Keratinocyte (primary cell): ENCODE measurements at regions not wholly inside any gene's neighbourhood (a gene's known extent, or its start where the extent isn't known, plus 50 kb on each side); places are given as distances from the start of the nearest gene placed in this dataset.

Source experiments
- DNase-seq: peaks from one replicate; pipeline ENCODE4 v3.0.0-alpha.2; 2011; ENCODE audit warnings: low read depth, missing footprints, low spot score
- FAIRE-seq: peaks from 2 replicates; lab custom pipeline; 2011; peaks lifted over from hg19 to GRCh38; lab: Jason Lieb, UNC
- H2AFZ ChIP-seq: 2 replicates; pipeline ENCODE4 v1.6.0; 2012; ENCODE audit warnings: low read length, control low read depth, inconsistent platforms; ENCODE audit not compliant: control insufficient read depth
- H3K27ac ChIP-seq: 2 replicates; pipeline ENCODE4 v1.5.1; 2011; ENCODE audit warnings: low read length; ENCODE audit not compliant: control insufficient read depth, insufficient read depth
- H3K27me3 ChIP-seq: 3 replicates; pipeline ENCODE4 v1.6.0; 2011; ENCODE audit warnings: low read length; ENCODE audit not compliant: control insufficient read depth, insufficient read depth; ENCODE audit errors: extremely low read depth
- H3K36me3 ChIP-seq, 2 experiments: 2 replicates in 1 of 2; 3 replicates in 1 of 2; pipeline ENCODE4 v1.5.1; 2011; ENCODE audit warnings: low read length in 2 of 2, mild to moderate bottlenecking in 1 of 2; ENCODE audit not compliant: control insufficient read depth in 2 of 2, insufficient read depth in 2 of 2; ENCODE audit errors: extremely low read depth in 1 of 2
- H3K4me1 ChIP-seq: 3 replicates; pipeline ENCODE4 v1.5.1; 2011; ENCODE audit warnings: low read length; ENCODE audit not compliant: control insufficient read depth, insufficient read depth; ENCODE audit errors: extremely low read depth
- H3K4me2 ChIP-seq: 3 replicates; pipeline ENCODE4 v1.6.0; 2011; ENCODE audit warnings: low read depth, low read length; ENCODE audit not compliant: control insufficient read depth, insufficient read depth; ENCODE audit errors: extremely low read depth
- H3K4me3 ChIP-seq, 3 experiments: fragments of 200-600 bp in 1 of 3; sonication (generic) in 1 of 3; 2 replicates in 2 of 3; 3 replicates in 1 of 3; pipeline ENCODE4 v1.5.1; 2011 to 2016; ENCODE audit warnings: low read length in 3 of 3, mild to moderate bottlenecking in 3 of 3, control low read depth in 2 of 3, inconsistent platforms in 1 of 3, low read depth in 1 of 3, mixed read lengths in 1 of 3, mixed run types in 1 of 3, moderate library complexity in 1 of 3; ENCODE audit not compliant: control insufficient read depth in 2 of 3, insufficient read depth in 2 of 3; ENCODE audit errors: extremely low read depth in 1 of 3
- H3K79me2 ChIP-seq: 2 replicates; pipeline ENCODE4 v1.6.0; 2012; ENCODE audit warnings: low read length; ENCODE audit not compliant: control insufficient read depth, insufficient read depth
- H3K9ac ChIP-seq: 3 replicates; pipeline ENCODE4 v1.6.0; 2011; ENCODE audit warnings: low read length; ENCODE audit not compliant: control insufficient read depth, insufficient read depth; ENCODE audit errors: extremely low read depth
- H3K9me1 ChIP-seq: 3 replicates; pipeline ENCODE4 v1.6.0; 2011; ENCODE audit warnings: low read length; ENCODE audit not compliant: control insufficient read depth, insufficient read depth; ENCODE audit errors: extremely low read depth
- H3K9me3 ChIP-seq: 2 replicates; pipeline ENCODE4 v1.5.1; 2012; ENCODE audit warnings: low read depth, low read length; ENCODE audit not compliant: control insufficient read depth
- H4K20me1 ChIP-seq: 3 replicates; pipeline ENCODE4 v1.6.0; 2011; ENCODE audit warnings: low read length; ENCODE audit not compliant: control insufficient read depth, insufficient read depth; ENCODE audit errors: extremely low read depth
- CTCF ChIP-seq, 3 experiments: IDR thresholded peaks in 1 of 3; conservative IDR thresholded peaks in 1 of 3; optimal IDR thresholded peaks in 1 of 3; 2 replicates in 2 of 3; 3 replicates in 1 of 3; pipeline versions ENCODE3 to v1.5.1; 2011; ENCODE audit warnings: low read length in 3 of 3, mild to moderate bottlenecking in 3 of 3, moderate library complexity in 2 of 3, control low read depth in 1 of 3, inconsistent platforms in 1 of 3; ENCODE audit not compliant: insufficient read depth in 2 of 3; ENCODE audit errors: extremely low read depth in 1 of 3
- EZH2 ChIP-seq: IDR thresholded peaks from one replicate; pipeline ENCODE4 v1.6.1; 2012; ENCODE audit warnings: inconsistent platforms, mild to moderate bottlenecking, low read length, moderate library complexity
- dilution Hi-C: fragments of 300-500 bp; cut with MboI; formaldehyde crosslinking; loops from one replicate; pipeline ENCODE4 v1.7.0; 2020; ENCODE audit warnings: low sequenced_read_pairs; ENCODE audit not compliant: extremely low pct_ligation_motif_present

- no peaks in the 10 kb centered on the region for H3K27me3 ChIP-seq
- H3K4me2 ChIP-seq = no peak overlapping the region
- no peaks in the 10 kb centered on the region for H3K9me3 ChIP-seq
- H3K4me3 ChIP-seq = no peak overlapping the region
- H4K20me1 ChIP-seq = no peaks in the 10 kb centered on the region
- dilution Hi-C loops = no loop called here
- no peaks in the 10 kb centered on the region for H3K9me1 ChIP-seq
- H3K79me2 ChIP-seq = no peaks in the 10 kb centered on the region
- H3K27ac ChIP-seq = no peak overlapping the region
- no peaks in the 10 kb centered on the region for H3K4me1 ChIP-seq
- no peaks in the 10 kb centered on the region for H3K36me3 ChIP-seq
- FAIRE-seq (no peak), DNase-seq (no peak)
- H3K9ac ChIP-seq = no peak overlapping the region
- no peak overlapping the region for H2AFZ ChIP-seq
- TF ChIP-seq EZH2 (no peak), CTCF (optimal IDR thresholded peaks at IDR 0.05 in 1 of 3, IDR thresholded peaks at IDR 0.05 in 1 of 3, conservative IDR thresholded peaks at IDR 0.05 in 1 of 3; ENCODE audit: extremely low read depth in 1 of 3, insufficient read depth in 2 of 3, low read length in 3 of 3) (no peak)
These were observed 368.2 kb downstream of the CDH2 start for GRCh38 chr18:27808683-27809082.

- dilution Hi-C loops = no loop called here
- Histone ChIP-seq H3K9me3 (no peaks in the 10 kb centered on the region), H3K4me2 (no peak overlapping the region), H3K9ac (no peak overlapping the region), H3K36me3 (no peaks in the 10 kb centered on the region), H4K20me1 (no peaks in the 10 kb centered on the region), H2AFZ (no peak overlapping the region), H3K27ac (no peak overlapping the region), H3K4me3 (no peak overlapping the region), H3K79me2 (no peaks in the 10 kb centered on the region), H3K27me3 (no peaks in the 10 kb centered on the region), H3K9me1 (no peaks in the 10 kb centered on the region), H3K4me1 (no peaks in the 10 kb centered on the region)
- FAIRE-seq (no peak), DNase-seq (no peak)
- TF ChIP-seq EZH2 = no peak
- no peak for TF ChIP-seq CTCF (optimal IDR thresholded peaks at IDR 0.05 in 1 of 3, IDR thresholded peaks at IDR 0.05 in 1 of 3, conservative IDR thresholded peaks at IDR 0.05 in 1 of 3; ENCODE audit: extremely low read depth in 1 of 3, insufficient read depth in 2 of 3, low read length in 3 of 3)
These were observed 373.0 kb downstream of the CDH2 start for GRCh38 chr18:27803957-27804356.
